NCI-H2171 treated with DMSO at 0.1 percent for 48 hours (cell line): ENCODE measurements at regions not wholly inside any gene's neighbourhood (a gene's known extent, or its start where the extent isn't known, plus 50 kb on each side); places are given as distances from the start of the nearest gene placed in this dataset.
A peak's percentile ranks its signal among the peaks of the same experiment; 100 is the strongest.
"Not testable (repeated sequence)": the region's sequence is repeated elsewhere in the genome, so short reads cannot be mapped to it uniquely, and the experiment has no call there.

Experiments used
- DNase-seq: peaks from one replicate; lab custom pipeline; 2025; lab: John Stamatoyannopoulos, UW

DNA sequence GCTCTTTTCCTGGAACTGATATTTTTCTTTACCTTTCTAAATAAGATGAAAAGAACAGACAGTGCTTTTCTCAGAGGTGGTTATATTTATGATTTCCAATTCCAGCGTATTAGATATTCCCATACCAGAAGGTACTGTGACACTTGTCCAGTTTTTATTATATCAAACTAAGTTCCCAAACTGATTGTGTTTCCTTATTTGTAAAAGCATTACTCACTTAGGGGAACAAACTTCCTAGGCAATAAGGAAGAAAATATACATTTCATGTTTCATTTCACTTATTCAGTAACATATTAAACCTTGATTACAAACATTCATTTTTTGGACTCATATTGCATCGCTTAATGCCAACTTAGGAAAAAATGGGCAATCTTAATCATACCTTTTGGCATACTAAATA is 1480.0 kb upstream of the NUDT12 start:
- DNase-seq, result no peak

DNA sequence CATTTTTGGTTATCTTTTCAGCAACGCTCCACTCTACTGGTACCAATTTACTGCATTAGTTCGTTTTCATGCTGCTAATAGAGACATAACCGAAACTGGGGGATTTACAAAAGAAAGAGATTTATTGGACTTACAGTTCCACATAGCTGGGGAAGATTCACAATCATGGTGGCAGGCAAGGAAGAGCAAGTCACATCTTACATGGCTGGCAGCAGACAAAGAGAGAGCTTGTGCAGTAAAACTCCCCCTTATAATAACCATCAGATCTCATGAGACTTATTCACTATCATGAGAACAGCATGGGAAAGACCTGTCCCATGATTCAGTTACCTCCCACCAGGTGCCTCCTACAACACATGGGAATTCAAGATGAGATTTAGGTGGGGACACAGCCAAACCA is 1474.2 kb upstream of the NUDT12 start:
- DNase-seq, result not testable (repeated sequence)

DNA sequence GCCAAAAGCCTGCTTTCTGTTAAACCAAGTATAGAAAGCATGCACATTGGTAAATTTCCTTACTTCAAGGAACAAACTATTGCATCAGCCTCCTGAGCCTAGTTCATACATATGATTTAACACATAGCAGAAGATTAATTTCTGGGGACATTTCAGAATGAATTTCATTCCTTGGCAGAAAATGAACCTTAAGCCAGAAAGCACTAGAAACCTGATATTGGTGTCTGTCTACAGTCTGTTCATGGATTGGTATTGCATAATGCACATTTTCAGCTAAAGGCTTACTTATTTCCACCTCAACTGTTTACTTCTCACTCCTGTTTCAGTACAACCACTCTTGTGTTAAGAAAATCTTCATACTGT is 1471.8 kb upstream of the NUDT12 start:
- DNase-seq, result peak; percentile 34

DNA sequence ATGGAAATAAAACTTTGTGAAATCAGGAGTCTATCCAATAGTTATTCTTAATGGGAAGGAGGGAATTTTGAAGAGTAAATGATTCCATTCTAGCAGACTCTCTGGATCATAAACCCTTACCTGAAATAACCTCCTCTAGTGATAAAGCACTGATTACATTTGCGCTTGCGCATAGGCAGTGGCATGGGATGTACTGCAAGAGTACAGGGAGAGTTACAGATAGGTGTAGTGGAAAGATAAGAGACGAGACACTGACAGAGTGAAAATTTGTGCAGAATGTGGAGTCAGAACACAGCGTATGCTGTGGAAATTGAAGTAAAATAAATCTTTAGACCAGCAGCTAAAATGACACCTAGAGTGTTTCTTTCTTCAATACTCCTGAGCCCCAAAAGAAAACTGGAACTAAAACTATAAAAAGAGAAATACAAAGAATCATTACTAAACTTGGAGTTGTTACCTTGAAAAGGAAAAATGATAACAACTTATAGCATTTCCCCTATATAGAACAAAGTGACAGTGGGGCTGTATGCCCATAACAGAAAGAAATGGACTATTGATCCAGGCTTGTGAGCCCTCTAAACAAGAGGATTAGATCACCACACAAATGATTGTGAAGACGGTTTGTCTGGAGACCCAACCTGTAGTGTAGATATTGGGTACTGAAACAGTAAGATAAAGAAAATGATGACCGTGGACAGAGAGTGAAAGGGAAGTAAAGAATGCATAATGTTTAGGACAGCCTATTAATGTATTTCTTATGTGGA is 1471.2 kb upstream of the NUDT12 start:
- DNase-seq, result no peak

DNA sequence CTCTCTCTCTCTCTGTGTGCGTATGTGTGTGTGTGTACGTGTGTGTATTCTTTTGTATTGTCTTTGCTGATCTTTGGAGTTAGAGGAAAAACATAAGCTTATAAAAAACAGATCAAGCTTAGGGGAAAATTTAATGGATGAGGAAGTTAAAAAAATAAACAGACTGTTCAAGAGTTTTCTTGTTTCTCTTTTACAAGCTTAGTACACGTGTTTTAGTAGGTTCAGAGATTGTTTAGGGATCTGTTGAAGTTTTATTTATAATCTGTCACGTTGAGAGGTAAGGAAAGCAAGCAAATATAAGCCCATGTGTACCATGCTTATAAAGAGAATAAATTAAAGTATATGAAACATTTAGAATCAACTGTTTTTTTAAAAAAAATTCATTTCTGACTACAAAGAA is 1470.3 kb upstream of the NUDT12 start:
- no peak for DNase-seq

DNA sequence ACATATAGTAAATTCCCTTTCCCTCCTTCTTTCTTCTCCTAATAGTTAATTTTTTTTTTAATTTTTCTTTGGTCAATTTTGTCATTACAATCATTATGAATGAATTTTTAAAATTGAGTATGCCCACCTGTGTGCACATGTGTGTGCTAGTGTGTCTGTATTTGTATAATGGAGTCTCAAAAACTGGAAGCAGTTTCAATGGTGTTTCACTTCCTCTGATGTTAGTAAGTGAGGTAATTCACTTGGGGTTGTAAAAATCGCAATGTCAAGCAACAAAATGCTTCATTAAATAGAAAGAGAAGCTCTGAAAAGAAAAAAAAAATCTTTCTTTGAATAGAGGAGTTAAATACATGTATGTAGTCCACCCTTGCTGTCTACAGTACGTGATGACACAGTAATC is 1467.6 kb upstream of the NUDT12 start:
- no peak for DNase-seq

DNA sequence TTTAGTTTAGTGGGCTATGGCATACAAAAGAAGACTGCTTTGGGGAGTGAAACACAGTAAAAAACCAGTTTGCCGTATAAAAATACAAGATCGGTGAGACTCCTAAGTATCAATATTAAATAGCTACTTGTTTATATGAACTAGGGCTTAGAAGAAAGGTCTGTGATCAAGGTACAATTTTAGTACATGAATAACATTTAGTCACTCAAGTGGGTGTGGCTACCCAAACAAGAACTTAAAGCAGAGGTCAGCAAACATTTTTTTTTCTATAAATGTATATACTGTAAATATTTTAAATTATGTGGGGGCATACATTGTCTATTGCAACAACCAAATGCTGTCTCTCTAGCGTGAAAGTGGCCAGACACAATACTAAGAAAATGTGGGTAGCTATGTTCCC is 1452.5 kb upstream of the NUDT12 start:
- no peak for DNase-seq

DNA sequence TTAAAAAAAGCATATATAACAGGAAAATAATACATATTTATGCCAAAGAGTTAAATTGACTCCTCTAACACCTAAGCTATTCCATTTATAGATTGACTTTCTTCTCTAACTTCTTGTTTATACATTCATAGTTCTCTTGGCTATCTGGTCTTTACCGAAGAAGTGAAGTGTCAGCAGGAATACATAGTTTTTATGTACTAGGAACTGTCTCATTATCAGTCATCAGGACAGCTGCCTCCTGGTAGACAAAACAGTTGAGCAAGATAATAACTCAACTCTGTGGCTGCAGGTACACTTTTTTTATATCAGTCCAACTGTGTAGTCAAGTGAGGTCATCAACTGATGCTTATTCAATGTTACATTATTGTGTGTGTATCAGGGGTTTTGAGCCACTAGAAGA is 1436.0 kb upstream of the NUDT12 start:
- no peak for DNase-seq

DNA sequence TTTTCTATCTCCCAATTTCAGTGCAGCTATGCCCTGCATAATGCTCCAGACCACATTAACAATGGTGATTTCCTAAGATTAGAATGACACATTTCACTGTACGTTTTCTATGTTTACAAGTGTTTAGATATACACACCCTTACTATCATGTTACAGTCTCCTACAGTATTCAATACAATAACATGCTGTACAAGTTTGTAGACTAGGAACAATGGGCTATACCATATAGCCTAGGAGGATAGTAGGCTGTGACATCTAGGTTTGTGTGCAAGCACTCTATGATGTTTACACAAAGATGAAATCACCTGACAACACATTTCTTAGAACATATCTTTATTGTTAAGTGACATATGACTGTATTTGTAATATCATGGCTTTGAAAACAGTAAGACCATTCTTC is 1435.6 kb upstream of the NUDT12 start:
- DNase-seq, result no peak

DNA sequence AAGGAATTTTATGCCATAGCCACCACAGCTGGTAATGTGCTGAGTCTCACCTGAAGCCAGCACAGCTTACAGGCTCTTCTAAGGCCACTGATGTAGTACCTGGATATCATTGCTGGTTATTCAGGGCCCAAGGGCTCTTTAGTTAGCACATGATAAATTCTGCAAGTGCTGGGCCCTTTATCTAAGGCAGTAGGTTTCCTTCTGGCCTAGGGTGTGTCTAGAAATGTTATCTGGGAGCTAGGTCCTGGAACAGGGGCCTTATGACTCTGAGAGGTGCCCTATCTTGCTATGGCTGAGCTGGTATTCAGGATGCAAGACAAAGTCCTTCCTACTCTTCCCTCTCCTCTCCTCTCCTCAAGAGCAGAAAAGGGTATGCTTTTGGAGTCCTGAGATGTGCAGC is 1424.5 kb upstream of the NUDT12 start:
- DNase-seq, result no peak

DNA sequence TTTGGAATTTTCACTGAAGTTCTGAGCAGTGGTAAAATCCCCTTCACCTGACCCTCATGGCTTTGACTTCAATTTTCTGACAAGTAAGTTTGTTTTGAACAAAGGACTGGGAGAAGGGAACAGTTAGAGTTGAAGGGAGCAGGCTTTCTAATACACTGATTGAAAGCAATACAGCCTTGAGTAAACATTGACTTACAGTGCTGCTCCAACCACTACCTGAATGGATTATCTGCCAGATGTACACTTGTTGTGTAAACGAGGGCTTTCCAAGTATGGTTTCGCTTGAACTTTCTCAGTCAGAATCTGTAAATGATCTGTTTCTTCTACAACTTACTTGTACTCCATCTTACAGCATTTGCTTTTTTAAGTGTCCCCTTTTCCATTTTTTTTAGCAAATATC is 1414.9 kb upstream of the NUDT12 start:
- DNase-seq, result peak; percentile 14

DNA sequence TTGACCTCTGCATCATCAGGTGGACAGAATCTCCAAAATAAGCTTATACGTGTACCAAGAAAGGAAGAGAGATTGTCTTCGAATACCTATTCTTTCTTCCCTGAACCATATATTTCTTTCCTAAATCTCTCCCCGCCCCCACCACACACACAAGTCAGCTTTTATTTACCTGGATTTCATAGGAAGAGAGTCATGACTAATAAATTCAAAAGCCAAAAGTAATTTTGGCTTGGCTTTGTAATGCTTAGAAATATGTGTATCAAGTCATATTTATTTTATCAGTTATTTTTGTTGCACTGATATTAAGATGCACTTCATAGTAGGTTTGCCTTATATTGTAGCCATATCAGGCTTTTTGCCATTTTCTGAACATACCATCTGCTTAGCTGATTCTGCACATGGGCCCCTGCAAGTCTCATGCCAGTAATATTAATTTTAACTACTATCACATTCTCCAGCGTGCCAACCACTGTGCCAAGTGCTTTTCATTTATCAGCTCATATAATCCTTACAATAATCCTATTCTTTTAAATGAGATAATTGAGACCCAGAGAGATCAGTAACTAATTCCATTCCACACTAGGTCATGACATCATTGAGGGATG is 1405.3 kb upstream of the NUDT12 start:
- no peak for DNase-seq

DNA sequence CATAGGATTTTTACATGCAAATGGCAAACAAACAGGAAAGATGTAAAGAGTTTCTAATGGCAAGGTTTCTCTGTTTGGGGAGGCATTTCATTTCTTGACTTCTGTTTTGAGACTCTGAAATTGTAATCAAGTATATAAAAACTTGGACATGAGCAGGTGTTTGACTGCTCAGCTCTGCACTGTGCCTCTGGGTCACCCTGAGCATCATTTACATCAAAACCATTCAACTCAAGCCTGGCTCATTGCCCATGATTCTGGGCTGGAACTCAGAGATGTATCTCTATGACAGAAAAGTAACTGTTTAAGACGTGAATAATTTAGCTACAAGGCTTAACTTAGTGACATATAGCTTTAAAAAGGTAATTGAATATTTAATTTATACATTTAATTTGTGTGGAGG is 1402.4 kb upstream of the NUDT12 start:
- DNase-seq, result no peak

DNA sequence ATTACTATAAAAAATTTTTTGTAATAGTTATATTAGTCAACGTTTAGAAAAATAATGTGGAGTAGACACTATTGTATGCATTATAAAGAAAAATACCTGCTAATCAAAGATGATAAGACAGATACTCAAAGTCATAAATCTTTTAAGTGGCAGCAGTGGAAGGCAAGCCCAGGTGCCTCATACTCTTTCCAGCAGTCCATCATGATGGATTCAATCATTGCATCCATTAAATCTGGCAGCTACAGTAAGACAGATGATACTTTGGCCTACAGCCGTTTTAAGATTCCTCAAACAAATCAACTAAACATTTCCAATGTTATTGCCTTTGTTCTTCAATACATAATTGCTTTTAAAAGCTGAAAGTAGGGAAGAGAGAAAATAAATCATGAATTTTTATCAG is 1392.9 kb upstream of the NUDT12 start:
- no peak for DNase-seq

DNA sequence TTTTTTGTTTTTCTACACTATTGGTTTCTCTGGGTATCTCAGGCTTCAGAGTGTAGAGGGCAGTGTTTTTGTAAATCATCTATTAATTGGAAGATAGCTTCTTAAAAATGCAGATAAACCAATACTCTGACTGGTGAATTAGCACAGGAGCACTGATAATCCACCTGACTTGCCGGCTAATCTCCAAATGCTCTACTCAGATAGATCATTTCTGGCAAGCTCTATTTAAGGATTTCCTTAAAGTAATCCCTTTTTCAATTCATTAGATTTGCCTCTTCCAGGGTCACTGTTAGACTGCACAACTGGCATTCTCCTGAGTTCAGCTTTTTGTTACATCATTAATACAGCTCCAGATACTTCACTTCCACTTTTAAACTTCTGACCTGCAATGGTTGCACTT is 1390.3 kb upstream of the NUDT12 start:
- DNase-seq, result no peak

DNA sequence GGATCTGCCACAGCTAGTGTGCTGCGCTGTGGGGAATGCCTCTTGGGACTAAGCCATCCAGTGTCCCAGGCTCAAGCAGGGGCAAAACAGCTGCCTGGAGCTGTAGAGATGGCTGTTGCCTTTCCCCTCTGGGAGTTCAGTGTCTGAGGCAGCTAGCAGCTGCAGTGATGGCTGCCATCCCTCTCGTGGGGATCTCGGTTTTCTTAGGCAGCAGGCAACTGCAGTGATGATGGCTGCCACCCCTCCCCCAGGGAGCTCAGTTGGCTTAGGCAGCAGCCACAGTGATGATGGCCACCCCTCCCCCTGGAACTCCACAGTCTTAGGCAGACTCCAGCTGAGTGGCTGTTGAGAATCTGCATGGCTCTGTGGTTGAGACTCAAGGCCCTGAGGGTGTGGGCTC is 1389.2 kb upstream of the NUDT12 start:
- DNase-seq, result peak; percentile 48

DNA sequence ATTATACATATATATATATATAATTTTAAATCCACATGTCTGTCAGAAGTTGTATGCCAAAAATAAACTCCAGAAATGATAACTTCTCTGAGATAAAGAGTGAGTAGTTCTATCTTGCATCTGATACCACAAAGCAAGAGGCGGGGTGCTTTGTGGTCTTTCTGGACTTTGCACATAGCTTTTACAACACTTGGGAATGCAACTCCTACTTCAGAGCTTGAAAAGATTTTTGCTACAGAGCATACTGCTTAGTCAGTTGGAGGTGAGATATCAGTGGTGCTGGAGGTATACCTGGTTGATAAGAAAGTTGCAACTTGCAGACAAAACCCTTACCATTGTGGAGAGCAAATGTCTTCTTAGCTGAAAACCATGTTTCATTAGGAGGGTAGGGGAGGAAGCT is 1384.5 kb upstream of the NUDT12 start:
- DNase-seq, result no peak

DNA sequence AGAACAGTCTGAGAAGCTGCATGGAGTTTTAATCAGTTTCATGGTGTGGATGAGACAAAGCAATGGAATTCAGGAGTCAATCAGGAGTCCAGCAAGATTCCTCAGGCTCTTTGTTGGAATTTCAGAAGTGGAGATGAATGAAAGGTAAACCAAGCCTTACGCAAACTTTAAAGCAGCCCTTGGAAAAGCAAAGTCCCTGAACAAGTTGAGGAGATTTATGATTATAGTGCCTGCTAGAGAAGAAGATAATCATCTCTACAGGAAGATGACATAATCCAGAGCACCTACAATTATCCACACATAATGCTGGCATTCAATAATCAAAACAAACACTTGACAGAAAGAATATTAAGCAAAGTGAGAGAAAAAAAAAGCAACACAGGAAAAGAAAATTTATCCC is 1380.1 kb upstream of the NUDT12 start:
- no peak for DNase-seq

DNA sequence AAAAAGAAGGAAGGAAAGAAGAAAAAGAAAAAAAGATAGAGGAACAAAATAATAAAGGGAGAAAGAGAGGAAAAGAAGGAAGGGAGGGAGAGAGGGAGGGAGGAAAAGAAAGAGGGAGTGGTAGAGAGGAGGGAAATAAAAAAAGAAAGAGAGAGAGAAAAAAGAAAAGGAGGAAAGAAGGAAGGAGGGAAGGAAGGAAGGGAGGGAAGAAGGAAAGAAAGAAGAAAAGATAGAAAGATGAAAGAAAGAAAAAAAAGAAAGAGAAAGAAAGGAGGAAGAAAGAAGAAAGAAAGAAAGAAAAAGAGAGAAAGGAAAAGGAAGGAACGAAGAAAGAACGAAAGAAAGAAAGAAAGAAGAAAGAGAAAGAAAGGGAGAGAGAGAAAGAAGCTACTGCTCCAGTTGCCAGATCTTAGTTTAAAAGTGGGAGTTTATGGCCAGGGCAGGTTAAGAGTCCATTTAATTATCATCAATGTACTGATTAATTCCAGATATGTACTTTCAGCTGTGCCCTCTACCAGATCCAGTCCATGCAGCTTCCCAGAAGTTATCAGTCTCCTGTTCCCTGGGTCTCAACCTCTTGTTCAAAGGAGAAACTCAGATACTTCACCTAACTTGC is 1378.5 kb upstream of the NUDT12 start:
- no peak for DNase-seq

DNA sequence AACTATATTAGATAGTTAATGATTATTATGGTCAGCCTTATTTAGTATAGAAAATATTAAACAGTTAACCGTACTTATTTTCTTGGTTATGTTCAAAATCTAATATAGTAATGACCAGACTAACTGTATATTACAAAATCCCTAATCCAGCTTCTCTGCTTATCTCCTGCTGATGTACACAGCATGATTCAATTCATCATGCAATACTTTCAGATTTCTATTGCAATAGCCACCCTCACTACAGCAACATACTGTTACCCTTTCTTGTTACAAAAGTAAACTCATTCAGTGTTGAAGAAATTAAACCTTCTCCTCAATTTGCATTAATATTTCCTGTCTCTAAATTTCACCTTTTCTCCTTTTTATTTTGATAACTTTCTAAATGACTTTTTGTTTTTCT is 1375.0 kb upstream of the NUDT12 start:
- no peak for DNase-seq

DNA sequence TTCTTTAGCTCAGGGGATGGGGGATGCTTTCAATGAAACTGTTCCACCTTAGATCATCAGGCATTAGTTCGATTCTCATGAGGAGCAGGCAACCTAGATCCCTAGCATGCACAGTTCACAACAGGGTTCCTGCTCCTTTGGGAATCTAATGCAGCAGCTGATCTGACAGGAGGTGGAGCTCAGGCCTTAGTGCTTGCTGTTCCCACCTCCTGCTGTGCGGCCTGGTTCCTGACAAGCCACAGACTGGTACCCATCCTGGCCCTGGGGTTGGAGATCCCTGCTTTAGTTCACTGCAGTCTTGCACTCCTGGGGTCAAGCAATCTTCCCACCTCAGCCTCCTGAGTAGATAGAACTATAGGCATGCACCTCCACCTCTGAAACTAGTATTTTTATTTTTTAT is 1369.8 kb upstream of the NUDT12 start:
- DNase-seq, result no peak

DNA sequence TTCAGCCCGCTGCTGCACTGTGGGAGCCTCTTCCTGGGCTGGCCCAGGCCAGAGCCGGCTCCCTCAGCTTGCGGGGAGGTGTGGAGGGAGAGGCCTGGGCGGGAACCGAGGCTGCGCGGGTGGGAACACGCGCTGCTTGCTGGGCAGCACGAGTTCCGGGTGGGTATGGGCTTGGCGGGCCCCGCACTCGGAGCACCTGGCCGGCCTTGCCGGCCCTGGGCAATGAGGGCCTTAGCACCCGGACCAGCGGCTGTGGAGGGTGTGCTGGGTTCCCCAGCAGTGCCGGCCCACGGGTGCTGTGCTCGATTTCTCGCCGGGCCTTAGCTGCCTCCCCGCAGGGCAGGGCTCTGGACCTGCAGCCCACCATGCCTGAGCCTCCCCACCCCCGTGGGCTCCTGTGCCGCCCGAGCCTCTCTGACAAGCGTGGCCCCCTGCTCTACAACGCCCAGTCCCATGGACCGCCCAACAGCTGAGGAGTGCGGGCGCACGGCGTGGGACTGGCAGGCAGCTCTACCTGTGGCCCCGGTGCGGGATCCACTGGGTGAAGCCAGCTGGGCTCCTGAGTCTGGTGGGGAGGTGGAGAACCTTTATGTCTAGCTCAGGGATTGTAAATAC is 1366.4 kb upstream of the NUDT12 start:
- no peak for DNase-seq

DNA sequence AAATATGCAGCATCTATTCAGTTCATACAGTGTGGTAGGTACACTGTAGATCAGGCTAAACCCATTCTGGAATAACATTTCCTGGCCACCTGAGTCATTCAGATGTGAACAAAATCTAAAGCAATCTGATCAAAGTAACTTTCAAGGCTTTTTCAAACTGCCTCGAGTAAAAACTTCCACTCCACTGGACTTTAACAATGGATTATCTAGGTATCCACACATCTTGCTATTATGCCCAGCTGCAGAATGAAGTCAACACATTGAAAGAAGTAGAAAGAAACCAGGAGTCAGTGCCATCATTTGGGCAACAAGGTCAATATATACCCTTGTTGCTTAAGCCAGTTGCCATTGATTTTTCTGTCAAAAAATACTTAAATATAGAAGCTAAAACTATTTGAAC is 1352.6 kb upstream of the NUDT12 start:
- DNase-seq, result no peak
